HEK293 (cell line): ENCODE measurements at regions not wholly inside any gene's neighbourhood (a gene's known extent, or its start where the extent isn't known, plus 50 kb on each side); places are given as distances from the start of the nearest gene placed in this dataset.
"Not testable (repeated sequence)": the region's sequence is repeated elsewhere in the genome, so short reads cannot be mapped to it uniquely, and the experiment has no call there.

ENCODE experiments used
- CTCF ChIA-PET: fragments of 350-600 bp; formaldehyde crosslinking; extraction: SDS; loops from one replicate; lab custom pipeline; 2021; ENCODE audit warnings: antibody characterized with exemption; lab: Yijun Ruan, JAX
- POLR2A ChIA-PET: fragments of 300-600 bp; formaldehyde crosslinking; extraction: SDS; loops from one replicate; lab custom pipeline; 2020; ENCODE audit warnings: antibody characterized with exemption, inconsistent platforms; lab: Yijun Ruan, JAX
- H3K27ac ChIP-seq: fragments of 200-500 bp; sonication (Bioruptor generic); 2 replicates; pipeline ENCODE4 v1.5.1; 2014; ENCODE audit warnings: low read depth, low read length, control low read depth, inconsistent platforms; ENCODE audit errors: extremely low read depth
- H3K36me3 ChIP-seq, 2 experiments: fragments of 200-500 bp in 1 of 2; sonication (Bioruptor generic) in 1 of 2; 1 replicate in 1 of 2; 2 replicates in 1 of 2; pipeline ENCODE4 v1.5.1; 2014 to 2017; ENCODE audit warnings: inconsistent platforms in 2 of 2, low read length in 2 of 2; ENCODE audit not compliant: control insufficient read depth in 2 of 2, insufficient read depth in 1 of 2
- H3K4me1 ChIP-seq: fragments of 200-500 bp; sonication (Bioruptor generic); 2 replicates; pipeline ENCODE4 v1.5.1; 2014; ENCODE audit warnings: mild to moderate bottlenecking, low read length, inconsistent platforms; ENCODE audit not compliant: control insufficient read depth, insufficient read depth
- H3K4me3 ChIP-seq: 2 replicates; pipeline ENCODE4 v1.5.1; 2011; ENCODE audit warnings: low read depth, mild to moderate bottlenecking, control low read depth, low read length, moderate library complexity
- H3K9me3 ChIP-seq: fragments of 200-500 bp; sonication (Bioruptor generic); 2 replicates; pipeline ENCODE4 v1.5.1; 2014; ENCODE audit warnings: low read depth, low read length, inconsistent platforms; ENCODE audit not compliant: control insufficient read depth, insufficient read depth
- SP7 ChIP-seq: fragments of 450-650 bp; formaldehyde crosslinking; IDR thresholded peaks from 2 replicates; pipeline ENCODE4 v1.5.1; 2016; ENCODE audit warnings: missing biosample characterization, missing genetic modification characterization

GRCh38 chr15:20214101-20214500 is 327.5 kb downstream of the GOLGA6L6 start:
- not testable (repeated sequence) for H3K27ac ChIP-seq, H3K4me1 ChIP-seq

GRCh38 chr15:20211508-20211907 is 330.1 kb downstream of the GOLGA6L6 start:
- CTCF ChIA-PET, H3K9me3 ChIP-seq, H3K4me3 ChIP-seq: not testable (repeated sequence)

More at GRCh38 chr15:20214101-20214500, 327.5 kb downstream of the GOLGA6L6 start:
- CTCF ChIA-PET, H3K4me3 ChIP-seq, H3K9me3 ChIP-seq, POLR2A ChIA-PET, H3K36me3 ChIP-seq: not testable (repeated sequence)

GRCh38 chr15:20209973-20210372 is 331.6 kb downstream of the GOLGA6L6 start:
- H3K9me3 ChIP-seq, H3K4me3 ChIP-seq, H3K36me3 ChIP-seq, CTCF ChIA-PET, H3K4me1 ChIP-seq, H3K27ac ChIP-seq, POLR2A ChIA-PET: not testable (repeated sequence)

More at GRCh38 chr15:20211508-20211907, 330.1 kb downstream of the GOLGA6L6 start:
- POLR2A ChIA-PET, H3K4me1 ChIP-seq, H3K36me3 ChIP-seq, H3K27ac ChIP-seq: not testable (repeated sequence)

GRCh38 chr15:20207607-20208006 is 334.0 kb downstream of the GOLGA6L6 start:
- POLR2A ChIA-PET, H3K4me1 ChIP-seq, H3K36me3 ChIP-seq, H3K4me3 ChIP-seq, H3K9me3 ChIP-seq, CTCF ChIA-PET, H3K27ac ChIP-seq: not testable (repeated sequence)

- H3K9me3 ChIP-seq, H3K27ac ChIP-seq, H3K4me1 ChIP-seq, H3K4me3 ChIP-seq, CTCF ChIA-PET, H3K36me3 ChIP-seq: not testable (repeated sequence)
- POLR2A ChIA-PET, result interaction anchor here (0.7 kb wide), 1 partner anchor 175 kb away, joined by 4 read pairs; no protein-coding TSS in a partner anchor
Observed at GRCh38 chr15:20207198-20207597, 334.4 kb downstream of the GOLGA6L6 start.

- 0 out of 2 replicates have a peak, but pooled peaks have one; percentile 27 for TF ChIP-seq SP7 (tag by site-specific recombination)
- TF ChIP-seq, all 188 proteins: peak for 1; not testable (repeated sequence) for 187
- POLR2A ChIA-PET, H3K36me3 ChIP-seq, H3K27ac ChIP-seq, H3K9me3 ChIP-seq, CTCF ChIA-PET, H3K4me1 ChIP-seq, H3K4me3 ChIP-seq: not testable (repeated sequence)
Observed at GRCh38 chr15:20204177-20204866, 337.3 kb downstream of the GOLGA6L6 start.

- H3K9me3 ChIP-seq, H3K4me3 ChIP-seq, H3K4me1 ChIP-seq, H3K36me3 ChIP-seq, H3K27ac ChIP-seq, POLR2A ChIA-PET, CTCF ChIA-PET: not testable (repeated sequence)
Observed at GRCh38 chr15:20203649-20204150, 337.9 kb downstream of the GOLGA6L6 start.

- POLR2A ChIA-PET, CTCF ChIA-PET, H3K27ac ChIP-seq, H3K4me1 ChIP-seq, H3K9me3 ChIP-seq, H3K4me3 ChIP-seq, H3K36me3 ChIP-seq: not testable (repeated sequence)
Observed at GRCh38 chr15:20194591-20195198, 346.9 kb downstream of the GOLGA6L6 start.
